B cell (primary cell): ENCODE measurements at regions not wholly inside any gene's neighbourhood (a gene's known extent, or its start where the extent isn't known, plus 50 kb on each side); places are given as distances from the start of the nearest gene placed in this dataset.

ENCODE experiments used
- ATAC-seq: fragments of 200-7000 bp; cut with Tn5 transposase; one replicate; pipeline ENCODE4 v1.10.0; 2021; ENCODE audit warnings: low read depth, mild to moderate bottlenecking, moderate number of reproducible peaks, moderate library complexity
- CTCF ChIA-PET: fragments of 350-600 bp; sonication (Branson Sonifier 250); formaldehyde crosslinking; loops from one replicate; lab custom pipeline; 2021; ENCODE audit warnings: antibody characterized with exemption, inconsistent platforms; lab: Charles Lee
- POLR2A ChIA-PET: fragments of 350-600 bp; sonication (Branson Sonifier 250); formaldehyde crosslinking; loops from one replicate; lab custom pipeline; 2021; ENCODE audit warnings: antibody characterized with exemption; lab: Charles Lee
- DNase-seq: peaks from one replicate; pipeline ENCODE4 v3.0.0; 2013
- H2AFZ ChIP-seq: 2 replicates; pipeline ENCODE4 v1.6.1; 2012; ENCODE audit warnings: mild to moderate bottlenecking, low read depth, low read length; ENCODE audit not compliant: insufficient read depth, poor library complexity, severe bottlenecking
- H3K27ac ChIP-seq, 2 donors: 1 replicate in 1 of 2; 2 replicates in 1 of 2; pipeline ENCODE4 v1.5.1; 2012 to 2013; ENCODE audit warnings: low read length in 2 of 2, mild to moderate bottlenecking in 2 of 2, moderate library complexity in 1 of 2
- H3K27me3 ChIP-seq, 4 experiments: fragments of 200-600 bp in 1 of 4; sonication (generic) in 1 of 4; replicated peaks in 1 of 4; 1 replicate in 2 of 4; 2 replicates in 2 of 4; pipeline versions ENCODE4 v1.6.1 to v1.7.0; 2013 to 2016; ENCODE audit warnings: low read length in 3 of 4, mild to moderate bottlenecking in 2 of 4, mixed read lengths in 1 of 4, moderate library complexity in 1 of 4; ENCODE audit not compliant: insufficient read depth in 4 of 4, control insufficient read depth in 3 of 4; ENCODE audit errors: control extremely low read depth in 1 of 4
- H3K36me3 ChIP-seq, 2 experiments: replicated peaks in 1 of 2; 1 replicate in 1 of 2; 2 replicates in 1 of 2; pipeline versions ENCODE4 v1.6.1 to v1.7.1; 2013; ENCODE audit warnings: low read length in 1 of 2; ENCODE audit not compliant: insufficient read depth in 2 of 2, control insufficient read depth in 1 of 2; ENCODE audit errors: control extremely low read depth in 1 of 2, extremely low read depth in 1 of 2
- H3K4me1 ChIP-seq, 2 donors: fragments of 200-600 bp in 1 of 2; sonication (generic) in 1 of 2; 1 replicate in 1 of 2; 2 replicates in 1 of 2; pipeline versions ENCODE4 v1.5.1 to v1.6.1; 2013 to 2017; ENCODE audit warnings: low read length in 2 of 2; ENCODE audit not compliant: control insufficient read depth in 2 of 2, insufficient read depth in 2 of 2
- H3K4me2 ChIP-seq: replicated peaks from 2 replicates; pipeline ENCODE3; 2012; ENCODE audit warnings: mild to moderate bottlenecking, low read depth, low read length; ENCODE audit not compliant: poor library complexity, severe bottlenecking
- H3K4me3 ChIP-seq, 5 experiments: fragments of 200-600 bp in 1 of 5; sonication (generic) in 1 of 5; 1 replicate in 3 of 5; 2 replicates in 2 of 5; pipeline versions ENCODE4 v1.5.1 to v1.7.0; 2011 to 2016; ENCODE audit warnings: low read length in 4 of 5, mild to moderate bottlenecking in 4 of 5, low read depth in 2 of 5, control low read depth in 1 of 5, moderate library complexity in 1 of 5; ENCODE audit not compliant: insufficient read depth in 1 of 5; ENCODE audit errors: control extremely low read depth in 1 of 5, extremely low read depth in 1 of 5
- H3K79me2 ChIP-seq: fragments of 200-600 bp; sonication (generic); one replicate; pipeline ENCODE4 v1.6.0; 2016; ENCODE audit warnings: low read length; ENCODE audit not compliant: control insufficient read depth, insufficient read depth
- H3K9ac ChIP-seq: fragments of 200-600 bp; sonication (generic); 2 replicates; pipeline ENCODE4 v1.6.1; 2017; ENCODE audit warnings: mild to moderate bottlenecking, low read length, moderate library complexity
- H3K9me3 ChIP-seq, 3 donors: one replicate each; pipeline versions ENCODE4 v1.6.1 to v1.7.1; 2013; ENCODE audit warnings: low read length in 2 of 3; ENCODE audit not compliant: control insufficient read depth in 2 of 3, insufficient read depth in 1 of 3; ENCODE audit errors: control extremely low read depth in 1 of 3
- H4K20me1 ChIP-seq: 2 replicates; pipeline ENCODE4 v1.6.0; 2012; ENCODE audit warnings: mild to moderate bottlenecking, low read length; ENCODE audit not compliant: insufficient read depth, control insufficient read depth, poor library complexity, severe bottlenecking
- H3K27ac Mint-ChIP-seq: one replicate; pipeline ENCODE4 v1.8.0; 2021; ENCODE audit warnings: mixed read lengths
- H3K27me3 Mint-ChIP-seq: one replicate; pipeline ENCODE4 v1.8.0; 2021; ENCODE audit warnings: mixed read lengths
- H3K4me1 Mint-ChIP-seq: one replicate; pipeline ENCODE4 v1.8.0; 2021; ENCODE audit warnings: mixed read lengths
- H3K4me3 Mint-ChIP-seq: one replicate; pipeline ENCODE4 v1.8.0; 2021; ENCODE audit warnings: mixed read lengths
- H3K9me3 Mint-ChIP-seq: one replicate; pipeline ENCODE4 v1.8.0; 2022; ENCODE audit warnings: mixed read lengths; ENCODE audit not compliant: insufficient read depth
- EZH2 ChIP-seq: IDR thresholded peaks from 2 replicates; pipeline ENCODE4 v1.6.1; 2012; ENCODE audit warnings: borderline replicate concordance, low read depth, mild to moderate bottlenecking, moderate library complexity, low read length; ENCODE audit not compliant: insufficient read depth, poor library complexity, severe bottlenecking
- WGBS: methylation state at CpG from one replicate; pipeline ENCODE4 v1.1.5; 2013; ENCODE audit warnings: missing lambda C conversion rate; ENCODE audit not compliant: insufficient coverage; 5-methylcytosine and 5-hydroxymethylcytosine counted together
- intact Hi-C: fragments of 100-400 bp; cut with micrococcal nuclease; formaldehyde crosslinking; loops from one replicate; pipeline ENCODE4 v1.10.0; 2022
- TF ChIP-seq, protein P1 (sequence below): fragments of 200-600 bp; IDR thresholded peaks from one replicate; pipeline ENCODE4 v1.8.0; 2022; ENCODE audit warnings: antibody characterized with exemption, mild to moderate bottlenecking

GRCh38 chr1:118266436-118266835 lies 81.4 kb upstream of the SPAG17 start:
- ATAC-seq (no peak), DNase-seq (no peak)
- Histone ChIP-seq H3K27ac (no peak overlapping the region), H3K79me2 (no peaks in the 10 kb centered on the region), H3K27me3 (no peaks in the 10 kb centered on the region), H3K9me3 (peaks cover 0 to 3% (median 0%) of the 10 kb centered on the region in 3 donors), H3K36me3 (no peaks in the 10 kb centered on the region), H3K4me1 (no peaks in the 10 kb centered on the region), H3K4me3 (no peak overlapping the region), H3K4me2 (no peak overlapping the region), H2AFZ (no peak overlapping the region), H3K9ac (no peak overlapping the region), H4K20me1 (no peaks in the 10 kb centered on the region)
- no peaks in the 10 kb centered on the region for H3K4me1 Mint-ChIP-seq
- no peaks in the 10 kb centered on the region for H3K9me3 Mint-ChIP-seq
- H3K27ac Mint-ChIP-seq, result no peak overlapping the region
- no peak overlapping the region for H3K4me3 Mint-ChIP-seq
- no peaks in the 10 kb centered on the region for H3K27me3 Mint-ChIP-seq
- 86% methylated on average over 3 of the region's 3 CpGs for WGBS
- POLR2A ChIA-PET, result no interaction called here
- TF ChIP-seq EZH2, result no peak
- TF ChIP-seq, protein P1, sequence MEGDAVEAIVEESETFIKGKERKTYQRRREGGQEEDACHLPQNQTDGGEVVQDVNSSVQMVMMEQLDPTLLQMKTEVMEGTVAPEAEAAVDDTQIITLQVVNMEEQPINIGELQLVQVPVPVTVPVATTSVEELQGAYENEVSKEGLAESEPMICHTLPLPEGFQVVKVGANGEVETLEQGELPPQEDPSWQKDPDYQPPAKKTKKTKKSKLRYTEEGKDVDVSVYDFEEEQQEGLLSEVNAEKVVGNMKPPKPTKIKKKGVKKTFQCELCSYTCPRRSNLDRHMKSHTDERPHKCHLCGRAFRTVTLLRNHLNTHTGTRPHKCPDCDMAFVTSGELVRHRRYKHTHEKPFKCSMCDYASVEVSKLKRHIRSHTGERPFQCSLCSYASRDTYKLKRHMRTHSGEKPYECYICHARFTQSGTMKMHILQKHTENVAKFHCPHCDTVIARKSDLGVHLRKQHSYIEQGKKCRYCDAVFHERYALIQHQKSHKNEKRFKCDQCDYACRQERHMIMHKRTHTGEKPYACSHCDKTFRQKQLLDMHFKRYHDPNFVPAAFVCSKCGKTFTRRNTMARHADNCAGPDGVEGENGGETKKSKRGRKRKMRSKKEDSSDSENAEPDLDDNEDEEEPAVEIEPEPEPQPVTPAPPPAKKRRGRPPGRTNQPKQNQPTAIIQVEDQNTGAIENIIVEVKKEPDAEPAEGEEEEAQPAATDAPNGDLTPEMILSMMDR, result no peak
- intact Hi-C loops, result no loop called here
- CTCF ChIA-PET, result no interaction called here

GRCh38 chr1:118264343-118264742 lies 79.3 kb upstream of the SPAG17 start:
- Histone ChIP-seq H3K4me1 (no peaks in the 10 kb centered on the region), H3K9ac (no peak overlapping the region), H3K4me2 (no peak overlapping the region), H3K27ac (no peak overlapping the region), H3K36me3 (no peaks in the 10 kb centered on the region), H3K79me2 (no peaks in the 10 kb centered on the region), H3K9me3 (peaks cover 0 to 3% (median 0%) of the 10 kb centered on the region in 3 donors), H3K4me3 (no peak overlapping the region), H3K27me3 (no peaks in the 10 kb centered on the region), H4K20me1 (no peaks in the 10 kb centered on the region), H2AFZ (no peak overlapping the region)
- DNase-seq (no peak), ATAC-seq (no peak)
- intact Hi-C loops, result no loop called here
- Mint-ChIP-seq H3K27ac (no peak overlapping the region), H3K4me3 (no peak overlapping the region), H3K27me3 (no peaks in the 10 kb centered on the region), H3K4me1 (no peaks in the 10 kb centered on the region), H3K9me3 (no peaks in the 10 kb centered on the region)
- WGBS, result 86% methylated on average over 2 of the region's 3 CpGs
- TF ChIP-seq, protein P1, result no peak
- TF ChIP-seq EZH2, result no peak
- ChIA-PET POLR2A (no interaction called here), CTCF (no interaction called here)
